Activated naive CD8-positive, alpha-beta T cell treated with anti-CD3 and anti-CD28 coated beads, Interleukin-2, amount 10 ng/mL, durations not matched to agents 7 days and 5 days (primary cell): ENCODE measurements at regions not wholly inside any gene's neighbourhood (a gene's known extent, or its start where the extent isn't known, plus 50 kb on each side); places are given as distances from the start of the nearest gene placed in this dataset.
"Not testable (repeated sequence)": the region's sequence is repeated elsewhere in the genome, so short reads cannot be mapped to it uniquely, and the experiment has no call there.

Experiments used
- ATAC-seq: fragments of 150-1000 bp; cut with Tn5 transposase; one replicate; pipeline ENCODE4 v1.10.0; 2021; ENCODE audit warnings: low read depth, moderate library complexity
- POLR2A ChIA-PET: fragments of 350-600 bp; sonication (Branson Sonifier 250); formaldehyde crosslinking; loops from one replicate; lab custom pipeline; 2021; ENCODE audit warnings: antibody characterized with exemption; lab: Charles Lee
- DNase-seq: peaks from one replicate; pipeline ENCODE4 v3.0.0; 2021
- H3K27ac Mint-ChIP-seq: one replicate; pipeline ENCODE4 v1.8.0; 2022; ENCODE audit warnings: mild to moderate bottlenecking, mixed read lengths
- H3K27me3 Mint-ChIP-seq: one replicate; pipeline ENCODE4 v1.8.0; 2022; ENCODE audit warnings: mild to moderate bottlenecking, moderate library complexity, mixed read lengths
- H3K36me3 Mint-ChIP-seq: one replicate; pipeline ENCODE4 v1.8.0; 2021; ENCODE audit warnings: mild to moderate bottlenecking, mixed read lengths
- H3K4me1 Mint-ChIP-seq: one replicate; pipeline ENCODE4 v1.8.0; 2021; ENCODE audit warnings: mixed read lengths
- H3K4me3 Mint-ChIP-seq: one replicate; pipeline ENCODE4 v1.8.0; 2022; ENCODE audit warnings: mild to moderate bottlenecking, moderate library complexity, mixed read lengths
- H3K9me3 Mint-ChIP-seq: one replicate; pipeline ENCODE4 v1.8.0; 2021; ENCODE audit warnings: mixed read lengths

- no peak for DNase-seq
- Mint-ChIP-seq H3K9me3 (peaks cover 2% of the 10 kb centered on the region), H3K4me3 (no peak overlapping the region), H3K27ac (no peak overlapping the region), H3K27me3 (peaks cover 2% of the 10 kb centered on the region), H3K36me3 (no peaks in the 10 kb centered on the region), H3K4me1 (no peaks in the 10 kb centered on the region)
- ATAC-seq, result no peak
- POLR2A ChIA-PET, result no interaction called here
These were observed 51.2 kb upstream of the MEX3C start for GRCh38 chr18:51248685-51249084.

- Mint-ChIP-seq H3K36me3 (no peaks in the 10 kb centered on the region), H3K9me3 (peaks cover 2% of the 10 kb centered on the region), H3K27me3 (peaks cover 2% of the 10 kb centered on the region), H3K4me3 (no peak overlapping the region), H3K27ac (no peak overlapping the region), H3K4me1 (no peaks in the 10 kb centered on the region)
- DNase-seq (no peak), ATAC-seq (no peak)
- POLR2A ChIA-PET, result no interaction called here
These were observed 52.5 kb upstream of the MEX3C start for GRCh38 chr18:51250006-51250405.

- ATAC-seq (no peak), DNase-seq (no peak)
- Mint-ChIP-seq H3K27me3 (peaks cover 2% of the 10 kb centered on the region), H3K4me1 (no peaks in the 10 kb centered on the region), H3K9me3 (peaks cover 2% of the 10 kb centered on the region), H3K4me3 (no peak overlapping the region), H3K36me3 (no peaks in the 10 kb centered on the region), H3K27ac (no peak overlapping the region)
- POLR2A ChIA-PET, result no interaction called here
These were observed 53.1 kb upstream of the MEX3C start for GRCh38 chr18:51250458-51251024.

DNA sequence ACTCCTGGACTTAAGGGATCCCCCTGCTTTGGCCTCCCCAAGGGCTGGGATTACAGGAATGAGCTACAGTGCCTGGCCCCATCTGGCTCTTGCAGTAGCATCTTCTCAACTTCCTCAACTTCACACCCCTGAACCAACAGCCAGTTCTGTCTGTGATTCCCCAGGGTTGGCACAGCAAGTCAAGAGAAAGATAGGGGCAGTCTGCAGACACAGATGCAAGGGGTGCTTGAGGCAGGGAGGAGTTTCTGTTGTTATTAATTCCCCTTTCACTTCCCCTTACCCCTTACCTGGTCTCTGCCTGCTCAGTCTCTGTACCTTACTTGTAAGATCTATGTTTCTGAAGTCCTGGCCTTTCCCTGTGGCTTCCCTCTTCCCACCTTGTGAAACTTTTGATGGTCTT lies 54.1 kb upstream of the MEX3C start:
- ATAC-seq (no peak), DNase-seq (no peak)
- Mint-ChIP-seq H3K27me3 (peaks cover 5% of the 10 kb centered on the region), H3K27ac (no peak overlapping the region), H3K4me1 (no peaks in the 10 kb centered on the region), H3K4me3 (no peak overlapping the region), H3K36me3 (no peaks in the 10 kb centered on the region), H3K9me3 (peaks cover 2% of the 10 kb centered on the region)
- POLR2A ChIA-PET, result no interaction called here

- Mint-ChIP-seq H3K9me3 (peaks cover 2% of the 10 kb centered on the region), H3K27ac (no peak overlapping the region), H3K27me3 (peaks cover 10% of the 10 kb centered on the region)
These were observed 56.0 kb upstream of the MEX3C start for GRCh38 chr18:51253476-51253875.

GRCh38 chr18:51255693-51256092 lies 58.2 kb upstream of the MEX3C start:
- DNase-seq (no peak), ATAC-seq (no peak)
- peaks cover 3% of the 10 kb centered on the region for H3K9me3 Mint-ChIP-seq
- no peak overlapping the region for H3K4me3 Mint-ChIP-seq
- POLR2A ChIA-PET, result no interaction called here
- peaks cover 4% of the 10 kb centered on the region for H3K36me3 Mint-ChIP-seq
- no peak overlapping the region for H3K27ac Mint-ChIP-seq
- H3K27me3 Mint-ChIP-seq, result peaks cover 12% of the 10 kb centered on the region
- no peaks in the 10 kb centered on the region for H3K4me1 Mint-ChIP-seq

More at GRCh38 chr18:51253476-51253875, 56.0 kb upstream of the MEX3C start:
- no peaks in the 10 kb centered on the region for H3K4me1 Mint-ChIP-seq
- DNase-seq, result no peak
- ATAC-seq, result no peak
- POLR2A ChIA-PET, result no interaction called here
- H3K36me3 Mint-ChIP-seq, result no peaks in the 10 kb centered on the region
- no peak overlapping the region for H3K4me3 Mint-ChIP-seq

- H3K36me3 Mint-ChIP-seq, result peaks cover 4% of the 10 kb centered on the region
- peaks cover 16% of the 10 kb centered on the region for H3K27me3 Mint-ChIP-seq
- H3K9me3 Mint-ChIP-seq, result peaks cover 4% of the 10 kb centered on the region
- ATAC-seq (no peak), DNase-seq (no peak)
- no peak overlapping the region for H3K4me3 Mint-ChIP-seq
- no peak overlapping the region for H3K27ac Mint-ChIP-seq
- POLR2A ChIA-PET, result no interaction called here
- H3K4me1 Mint-ChIP-seq, result no peaks in the 10 kb centered on the region
These were observed 59.7 kb upstream of the MEX3C start for GRCh38 chr18:51257150-51257549.

GRCh38 chr18:51260118-51260517 lies 62.6 kb upstream of the MEX3C start:
- no peak for DNase-seq
- H3K27me3 Mint-ChIP-seq, result peaks cover 20% of the 10 kb centered on the region

DNA sequence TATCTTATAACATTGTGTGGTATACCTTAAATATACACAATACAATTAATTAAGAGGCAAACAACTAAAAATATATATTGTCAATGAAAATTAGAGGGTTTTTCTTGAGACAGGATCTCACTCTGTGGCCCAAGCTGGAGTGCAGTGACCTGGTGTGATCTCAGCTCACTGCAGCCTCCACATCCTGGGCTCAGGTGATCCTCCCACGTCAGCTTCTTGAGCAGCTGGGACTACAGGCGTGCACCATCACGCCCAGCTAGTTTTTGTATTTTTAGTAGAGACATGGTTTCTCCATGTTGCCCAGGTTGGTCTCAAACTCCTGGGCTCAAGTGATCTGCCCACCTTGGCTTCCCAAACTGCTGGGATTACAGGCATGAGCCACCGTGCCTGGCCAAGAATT lies 68.6 kb upstream of the MEX3C start:
- POLR2A ChIA-PET, H3K27ac Mint-ChIP-seq, H3K4me1 Mint-ChIP-seq, H3K36me3 Mint-ChIP-seq, ATAC-seq, DNase-seq, H3K4me3 Mint-ChIP-seq, H3K9me3 Mint-ChIP-seq: not testable (repeated sequence)
- H3K27me3 Mint-ChIP-seq, result peaks cover 16% of the 10 kb centered on the region

More at GRCh38 chr18:51260118-51260517, 62.6 kb upstream of the MEX3C start:
- H3K27ac Mint-ChIP-seq, result no peak overlapping the region
- H3K4me3 Mint-ChIP-seq, result no peak overlapping the region
- H3K36me3 Mint-ChIP-seq, result peaks cover 4% of the 10 kb centered on the region
- H3K4me1 Mint-ChIP-seq, result no peaks in the 10 kb centered on the region
- peaks cover 6% of the 10 kb centered on the region for H3K9me3 Mint-ChIP-seq
- no peak for ATAC-seq
- POLR2A ChIA-PET, result no interaction called here

GRCh38 chr18:51266773-51267172 lies 69.3 kb upstream of the MEX3C start:
- Mint-ChIP-seq H3K36me3 (no peaks in the 10 kb centered on the region), H3K4me1 (peaks cover 6% of the 10 kb centered on the region), H3K4me3 (no peak overlapping the region), H3K27ac (no peak overlapping the region), H3K27me3 (peaks cover 10% of the 10 kb centered on the region), H3K9me3 (peaks cover 3% of the 10 kb centered on the region)
- POLR2A ChIA-PET, result no interaction called here
- ATAC-seq (no peak), DNase-seq (no peak)

DNA sequence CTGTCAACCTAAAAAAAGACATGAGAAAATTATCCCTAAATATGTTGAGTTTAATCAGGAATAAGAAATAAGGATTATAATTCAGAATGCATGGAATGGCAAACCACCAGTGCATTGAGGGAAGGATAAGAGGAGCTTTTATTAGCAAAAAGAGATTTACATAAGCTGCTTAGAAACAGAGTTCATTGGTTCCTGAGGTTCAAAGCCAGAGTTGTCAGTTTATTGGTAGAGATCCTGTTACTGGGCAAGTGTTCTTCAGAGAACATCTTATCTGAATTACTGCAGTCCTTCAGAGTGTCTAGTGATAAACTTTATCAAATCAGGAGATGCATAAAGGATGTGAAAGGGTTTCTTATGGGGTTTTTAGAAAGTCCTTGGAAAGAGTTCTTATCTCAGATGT lies 76.0 kb upstream of the MEX3C start:
- H3K36me3 Mint-ChIP-seq, result no peaks in the 10 kb centered on the region
- no peak overlapping the region for H3K4me3 Mint-ChIP-seq
- peaks cover 6% of the 10 kb centered on the region for H3K4me1 Mint-ChIP-seq
- H3K27ac Mint-ChIP-seq, result no peak overlapping the region
- POLR2A ChIA-PET, result no interaction called here
- DNase-seq, result no peak
- peaks cover 1% of the 10 kb centered on the region for H3K9me3 Mint-ChIP-seq
- ATAC-seq, result no peak
- H3K27me3 Mint-ChIP-seq, result peaks cover 12% of the 10 kb centered on the region

GRCh38 chr18:51275712-51276476 lies 78.4 kb upstream of the MEX3C start:
- Mint-ChIP-seq H3K27ac (no peak overlapping the region), H3K36me3 (no peaks in the 10 kb centered on the region), H3K4me1 (no peaks in the 10 kb centered on the region), H3K27me3 (peaks cover 9% of the 10 kb centered on the region), H3K9me3 (peaks cover 1% of the 10 kb centered on the region), H3K4me3 (no peak overlapping the region)
- DNase-seq, result no peak
- POLR2A ChIA-PET, result interaction anchor here (1.2 kb wide), 1 partner anchor 78 kb away, joined by 3 read pairs; the partner anchor contains the start of gene MEX3C
- ATAC-seq, result no peak

DNA sequence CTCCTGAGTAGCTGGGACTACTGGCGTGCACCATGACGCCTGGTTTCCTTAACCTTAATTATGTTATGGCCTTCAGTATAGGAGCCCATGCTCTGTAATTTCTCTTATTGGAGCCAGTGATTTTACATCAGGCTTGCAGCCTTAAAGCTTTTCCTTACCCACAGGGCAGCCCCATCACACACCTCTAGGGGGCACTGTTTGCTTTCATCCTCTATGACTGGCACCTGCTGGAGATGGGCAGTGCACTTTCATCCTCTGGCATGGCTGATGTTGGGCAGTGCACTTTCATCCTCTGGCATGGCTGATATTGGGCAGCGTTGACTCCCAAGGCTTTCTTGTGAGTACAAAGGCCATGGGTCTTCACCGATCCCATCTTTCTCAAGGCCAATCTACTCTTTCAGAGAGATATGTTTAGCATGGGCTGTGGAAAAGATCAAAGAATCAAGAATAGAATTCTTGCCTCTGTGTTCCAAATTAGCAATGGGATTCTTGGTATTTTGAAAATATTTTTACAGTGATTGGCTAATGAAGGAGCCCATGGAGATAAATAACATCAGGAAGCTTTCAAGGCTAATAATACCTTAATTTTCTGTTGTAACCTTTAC lies 80.7 kb upstream of the MEX3C start:
- DNase-seq, result peak; percentile 55
- POLR2A ChIA-PET, result no interaction called here
- Mint-ChIP-seq H3K27me3 (peaks cover 9% of the 10 kb centered on the region), H3K9me3 (no peaks in the 10 kb centered on the region), H3K4me3 (no peak overlapping the region), H3K27ac (no peak overlapping the region), H3K36me3 (no peaks in the 10 kb centered on the region), H3K4me1 (no peaks in the 10 kb centered on the region)
- peak; percentile 81 for ATAC-seq
